ENCODE measurements at regions not wholly inside any gene's neighbourhood (a gene's known extent, or its start where the extent isn't known, plus 50 kb on each side); places are given as distances from the start of the nearest gene placed in this dataset.
"Not testable (repeated sequence)": the region's sequence is repeated elsewhere in the genome, so short reads cannot be mapped to it uniquely, and the experiment has no call there.

- DNase-seq (ENCODE audit: low spot score): peak; percentile 2
Measured at GRCh38 chr7:114364151-114364550, 50.5 kb upstream of the FOXP2 start.

DNA sequence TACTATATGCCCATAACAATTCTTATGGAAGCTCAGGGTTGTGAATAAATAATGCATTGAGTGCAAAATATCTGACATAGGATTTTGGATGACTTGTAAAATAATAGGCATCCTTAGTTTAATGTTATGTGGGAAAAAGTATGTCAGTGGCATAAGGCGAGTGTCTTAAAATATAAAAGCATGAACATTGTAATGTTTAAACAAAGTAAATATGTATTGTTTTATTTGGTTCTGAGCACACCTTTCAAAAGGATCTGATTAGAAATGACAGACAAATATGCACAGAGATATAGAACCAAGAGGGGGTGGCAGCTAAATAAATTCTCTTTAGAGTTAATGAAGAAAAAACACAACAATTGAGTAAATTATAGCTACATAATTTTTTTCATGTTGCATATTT is 51.3 kb upstream of the FOXP2 start:
- DNase-seq (ENCODE audit: low spot score): no peak

GRCh38 chr7:114358911-114359310 is 55.7 kb upstream of the FOXP2 start:
- DNase-seq (ENCODE audit: low spot score): no peak

DNA sequence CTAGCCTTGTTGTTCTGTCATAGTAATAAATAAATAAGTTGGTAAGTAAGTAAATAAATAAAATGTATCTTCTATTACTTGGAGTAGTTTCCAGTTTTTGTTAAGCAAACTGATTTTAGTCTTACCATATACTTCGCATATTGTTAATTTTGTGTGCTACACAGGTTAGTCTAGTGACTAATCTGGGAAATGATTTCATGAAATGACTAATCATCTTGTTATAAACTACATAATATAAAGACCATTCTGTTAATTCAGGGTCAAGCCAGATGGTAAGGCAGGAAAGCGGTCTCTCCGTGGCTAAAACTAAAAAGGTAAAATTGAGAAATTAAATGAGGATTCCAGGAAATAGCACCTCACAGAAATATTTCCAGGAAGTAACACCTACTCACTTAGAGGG is 58.5 kb upstream of the FOXP2 start:
- no peak for DNase-seq (ENCODE audit: low spot score)

DNA sequence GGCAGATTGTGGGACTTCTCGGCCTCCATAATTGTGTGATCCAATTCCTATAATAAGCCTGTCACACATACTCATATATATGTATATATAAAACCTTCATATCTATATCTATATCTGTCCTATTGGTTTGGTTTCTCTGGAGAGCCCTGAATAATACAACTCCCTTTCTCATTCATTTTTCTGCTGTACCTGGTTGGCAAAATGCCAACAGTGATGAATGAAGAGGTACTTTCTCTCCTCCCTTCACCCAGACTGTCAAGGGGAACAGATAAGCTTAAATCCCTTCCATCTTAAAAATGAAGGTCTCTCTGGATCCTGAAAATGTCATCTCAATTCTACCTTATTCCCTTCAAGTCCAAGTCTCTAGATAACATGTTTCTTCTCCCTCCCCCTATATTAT is 60.3 kb upstream of the FOXP2 start:
- DNase-seq (ENCODE audit: low spot score): no peak

DNA sequence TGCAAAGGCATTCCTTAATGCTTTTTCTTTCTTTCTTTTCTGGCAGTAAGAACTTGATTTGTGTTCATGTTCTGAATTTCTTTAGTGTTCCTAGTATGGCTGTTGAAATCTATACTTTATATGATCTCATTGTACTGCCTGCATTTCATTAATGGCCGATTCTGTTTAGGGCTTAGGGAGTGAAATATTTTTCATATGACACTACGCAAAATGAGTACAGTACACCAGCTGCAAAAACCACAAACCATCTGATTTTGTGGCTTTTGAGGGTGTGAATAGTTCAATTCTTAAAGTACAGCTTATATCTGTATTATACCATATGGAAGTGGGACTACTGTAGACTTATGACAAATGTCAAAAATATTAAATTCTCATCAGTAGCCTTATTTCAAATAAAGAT is 69.1 kb upstream of the FOXP2 start:
- no peak for DNase-seq (ENCODE audit: low spot score)

DNA sequence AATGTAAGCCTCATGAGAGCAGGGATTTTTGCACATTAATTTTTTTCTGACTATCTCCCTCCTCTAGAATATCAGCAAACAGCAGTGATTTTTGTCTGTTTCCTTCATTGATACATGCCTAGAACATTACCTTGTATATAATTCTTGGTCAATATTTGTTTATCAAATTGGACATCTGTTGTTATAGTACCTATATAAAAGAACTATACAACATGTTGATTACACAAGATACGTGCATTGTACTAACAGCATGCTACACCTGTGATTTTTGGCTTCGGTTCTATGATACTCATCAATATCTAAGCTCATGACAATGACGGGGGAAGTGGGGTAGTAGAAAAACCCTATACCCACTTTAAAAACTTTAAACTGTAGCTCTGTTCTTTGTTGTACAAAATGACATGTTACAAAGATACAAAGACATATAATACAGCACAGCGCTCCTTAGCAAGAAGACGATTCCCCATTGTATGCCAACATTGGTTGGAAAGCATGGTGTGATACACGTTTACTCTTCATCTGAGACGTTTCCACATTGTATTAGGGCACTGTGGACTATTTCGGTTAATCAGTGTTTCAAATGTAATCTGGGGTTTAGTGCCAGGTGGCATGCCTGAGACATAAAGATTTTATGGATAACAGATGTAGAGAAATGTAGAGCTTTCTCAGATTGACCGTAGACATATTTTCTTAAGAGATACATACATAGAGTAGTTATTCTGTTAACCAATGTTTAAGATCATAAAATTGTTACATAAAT is 70.5 kb upstream of the FOXP2 start:
- no peak for DNase-seq (ENCODE audit: low spot score)

DNA sequence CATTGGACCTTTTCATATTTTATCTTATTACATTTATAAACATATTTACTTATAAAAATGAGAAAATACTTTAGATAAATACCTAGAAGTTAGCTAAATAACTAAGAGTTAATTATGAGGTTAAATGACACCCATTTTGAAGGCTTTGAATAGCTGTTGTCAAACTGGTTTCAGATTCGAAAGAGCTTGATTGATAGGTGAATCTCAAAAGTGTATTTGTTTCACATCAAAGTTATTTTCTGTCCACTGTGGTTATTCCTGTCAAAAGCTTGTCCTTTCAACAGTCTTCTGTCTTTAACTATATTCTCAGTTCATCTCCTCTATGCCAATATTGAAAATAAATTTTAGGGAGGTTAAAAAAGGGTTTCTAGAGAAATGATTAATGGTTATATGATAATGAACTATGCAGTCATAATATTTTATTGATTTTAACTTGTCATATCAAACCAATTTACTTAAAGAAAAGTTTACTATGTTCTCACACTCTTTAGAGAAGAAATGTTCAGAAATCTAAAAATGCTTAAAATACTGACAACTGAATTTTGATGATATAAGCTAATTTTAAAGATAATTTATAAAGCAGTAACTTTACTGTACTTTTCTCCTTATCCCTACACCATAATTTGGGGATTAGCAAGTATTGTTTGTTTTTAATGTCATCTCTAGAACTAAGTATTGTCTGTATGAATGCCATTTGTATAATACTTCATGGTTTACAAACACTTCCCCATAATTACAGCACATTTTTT is 72.0 kb upstream of the FOXP2 start:
- no peak for DNase-seq (ENCODE audit: low spot score)

- DNase-seq (ENCODE audit: low spot score): no peak
Measured at GRCh38 chr7:114341648-114342047, 73.0 kb upstream of the FOXP2 start.

DNA sequence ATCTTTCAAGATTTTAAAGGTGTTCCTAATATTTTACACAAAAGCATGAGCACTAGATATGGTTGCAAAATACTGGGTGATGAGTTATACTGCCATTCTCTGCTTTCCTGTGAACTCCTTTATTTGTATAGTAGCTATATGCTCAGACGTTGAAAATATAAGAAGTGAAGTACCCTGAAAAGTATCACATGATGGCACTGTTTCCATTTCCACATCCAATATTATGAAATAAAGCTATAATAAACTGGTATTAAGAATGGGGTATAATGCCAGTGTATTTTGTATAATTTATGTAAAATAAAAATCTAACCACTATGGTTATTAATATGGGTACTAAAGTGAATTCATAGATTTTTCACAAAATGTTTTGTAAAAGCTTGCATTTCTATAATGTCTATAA is 79.6 kb upstream of the FOXP2 start:
- DNase-seq (ENCODE audit: low spot score): no peak

DNA sequence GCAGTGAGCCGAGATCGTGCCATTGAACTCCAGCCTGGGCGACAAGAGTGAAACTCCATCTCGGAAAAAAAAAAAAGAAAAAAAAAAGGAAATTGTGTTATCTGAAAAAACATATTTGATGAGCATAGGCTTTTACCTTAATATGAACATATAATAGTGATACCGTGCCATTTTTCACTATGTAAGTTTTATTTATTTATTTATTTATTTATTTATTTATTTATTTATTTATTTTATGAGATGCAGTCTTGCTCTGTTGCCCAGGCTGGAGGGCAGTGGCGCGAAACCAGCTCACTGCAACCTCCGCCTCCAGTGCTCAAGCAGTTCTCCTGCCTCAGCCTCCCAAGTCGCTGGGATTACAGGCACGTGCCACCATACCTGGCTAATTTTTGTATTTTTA is 85.2 kb upstream of the FOXP2 start:
- not testable (repeated sequence) for DNase-seq (ENCODE audit: low spot score)

- no peak for DNase-seq (ENCODE audit: low spot score)
Measured at GRCh38 chr7:114317450-114318098, 97.0 kb upstream of the FOXP2 start.

DNA sequence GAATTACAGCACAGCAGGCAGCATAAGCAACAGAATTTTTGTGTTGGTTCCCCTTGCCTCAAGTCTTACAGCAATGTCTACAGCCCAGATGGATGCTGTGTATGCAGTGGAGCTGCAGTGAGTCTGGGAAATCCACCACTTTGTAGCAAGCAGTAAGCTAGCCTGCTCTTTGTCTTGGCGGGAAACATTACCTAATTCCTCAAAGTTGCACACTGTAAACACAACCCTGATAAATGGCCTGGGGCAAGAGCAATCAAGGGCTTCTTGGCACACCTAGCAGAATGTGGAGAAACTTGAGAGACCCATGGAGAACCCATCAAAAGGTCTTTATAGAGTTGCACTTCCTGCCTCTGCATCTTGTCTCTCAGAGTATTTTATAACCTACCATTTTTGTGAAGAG is 102.0 kb upstream of the FOXP2 start:
- no peak for DNase-seq (ENCODE audit: low spot score)

DNA sequence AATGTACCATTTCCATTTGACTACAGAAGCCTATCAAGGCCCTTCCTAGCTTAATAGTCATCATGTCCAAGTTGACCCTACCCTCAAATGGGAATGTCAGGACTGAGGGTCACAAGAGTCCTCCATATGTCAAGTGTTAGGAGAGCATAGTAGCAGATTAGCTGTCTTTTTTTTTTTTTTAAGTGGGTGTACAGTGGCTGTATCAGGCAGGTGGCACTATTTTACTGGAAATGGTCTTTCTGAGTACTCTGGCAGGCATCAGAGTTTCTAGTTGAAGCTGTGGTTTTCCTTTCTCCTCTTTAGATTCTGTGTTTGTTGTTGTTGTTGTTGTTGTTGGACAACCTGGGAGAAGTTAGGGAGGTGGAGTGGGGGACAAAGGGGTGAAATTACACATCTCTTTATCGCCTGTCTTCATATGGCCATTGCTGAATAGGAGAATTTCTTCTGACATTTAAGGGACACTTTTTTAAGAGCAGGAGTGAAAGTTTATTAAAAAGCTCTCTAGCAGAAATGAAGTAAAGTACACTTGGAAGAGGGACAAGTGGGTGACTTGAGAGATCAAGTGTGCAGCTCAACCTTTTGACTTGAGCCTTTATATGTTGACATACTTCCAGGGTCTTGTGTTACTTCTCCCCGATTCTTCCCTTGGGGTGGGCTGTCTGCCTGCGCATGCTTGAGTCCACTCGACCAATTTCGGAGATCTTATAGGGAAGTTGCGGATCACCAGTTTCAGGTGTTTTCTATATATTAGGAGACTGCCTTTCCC is 104.1 kb upstream of the FOXP2 start:
- no peak for DNase-seq (ENCODE audit: low spot score)

DNA sequence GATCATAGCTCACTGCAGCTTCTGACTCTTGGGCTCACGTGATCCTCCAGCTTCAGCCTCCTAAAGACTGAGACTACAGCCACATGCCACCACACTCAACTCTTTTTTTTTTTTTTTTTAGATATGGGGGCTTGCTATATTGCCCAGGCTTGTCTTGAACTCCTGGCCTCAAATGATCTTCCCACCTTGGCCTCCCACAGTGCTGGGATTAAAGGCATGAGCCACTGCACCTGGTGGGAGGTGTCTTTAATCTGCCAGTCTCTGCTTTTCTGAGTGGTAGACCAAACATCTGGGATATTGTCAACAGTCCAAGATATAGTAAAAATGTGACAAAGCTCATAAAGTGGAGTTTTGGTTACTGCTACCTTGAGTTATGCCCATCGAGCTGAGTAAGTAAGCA is 104.9 kb upstream of the FOXP2 start:
- DNase-seq (ENCODE audit: low spot score): no peak

GRCh38 chr7:114303301-114303700 is 111.3 kb upstream of the FOXP2 start:
- DNase-seq (ENCODE audit: low spot score): no peak

DNA sequence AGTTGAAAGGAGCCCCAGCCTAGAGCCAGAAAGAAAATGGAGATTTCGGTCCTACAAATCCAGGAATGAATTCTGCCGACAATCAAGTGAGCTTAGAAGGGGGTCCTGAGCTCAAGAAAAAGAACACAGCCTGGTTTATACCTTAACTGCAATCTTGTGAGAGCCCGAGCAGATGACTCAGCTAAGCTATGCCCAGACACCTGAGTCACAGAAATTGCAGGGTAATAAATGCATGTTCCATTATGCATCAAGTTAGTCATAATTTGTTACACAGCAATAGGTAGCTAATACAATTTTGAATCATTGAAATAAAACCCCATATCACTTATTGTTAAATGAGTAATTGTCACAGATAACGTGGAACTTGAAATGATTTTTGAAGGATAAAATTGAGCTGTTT is 111.8 kb upstream of the FOXP2 start:
- DNase-seq (ENCODE audit: low spot score): no peak

DNA sequence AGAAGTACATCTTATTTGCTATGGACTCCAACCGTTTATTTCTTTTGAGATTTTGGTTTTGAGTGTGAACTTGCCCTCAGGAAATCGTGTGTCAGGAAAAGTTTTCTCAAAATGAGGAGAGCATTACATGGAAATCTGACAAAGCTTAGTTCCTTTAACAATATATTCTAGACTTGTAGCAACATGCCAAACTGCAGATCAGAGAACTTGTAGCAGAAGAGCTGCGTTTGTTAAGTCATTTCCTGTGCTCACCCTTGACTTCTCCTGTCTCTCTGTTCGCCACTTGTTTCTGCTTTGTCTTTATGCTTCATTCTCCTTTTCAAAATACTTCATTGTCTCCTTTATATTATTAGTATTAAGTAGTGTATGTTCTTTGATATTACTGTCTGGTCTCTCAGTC is 116.6 kb upstream of the FOXP2 start:
- no peak for DNase-seq (ENCODE audit: low spot score)

DNA sequence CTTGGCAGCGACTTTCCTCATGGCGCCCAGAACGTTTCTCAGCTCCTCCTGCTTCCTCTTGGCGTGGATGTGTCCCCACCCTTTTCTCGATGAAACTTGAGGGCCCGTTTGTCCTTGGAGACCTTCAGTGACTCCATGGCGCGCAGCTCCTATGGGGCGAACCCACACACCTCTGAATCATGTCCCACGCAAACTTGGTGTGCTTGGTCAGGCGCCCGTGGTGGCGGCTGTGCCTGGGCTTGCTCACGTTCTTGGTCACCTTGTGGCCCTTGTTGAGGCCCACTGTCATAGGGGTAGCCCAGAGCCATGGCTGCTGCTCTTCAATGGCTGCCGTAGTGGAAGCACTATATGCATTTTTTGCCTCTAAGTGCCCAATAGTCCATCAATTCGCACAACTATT is 117.5 kb upstream of the FOXP2 start:
- no peak for DNase-seq (ENCODE audit: low spot score)

DNA sequence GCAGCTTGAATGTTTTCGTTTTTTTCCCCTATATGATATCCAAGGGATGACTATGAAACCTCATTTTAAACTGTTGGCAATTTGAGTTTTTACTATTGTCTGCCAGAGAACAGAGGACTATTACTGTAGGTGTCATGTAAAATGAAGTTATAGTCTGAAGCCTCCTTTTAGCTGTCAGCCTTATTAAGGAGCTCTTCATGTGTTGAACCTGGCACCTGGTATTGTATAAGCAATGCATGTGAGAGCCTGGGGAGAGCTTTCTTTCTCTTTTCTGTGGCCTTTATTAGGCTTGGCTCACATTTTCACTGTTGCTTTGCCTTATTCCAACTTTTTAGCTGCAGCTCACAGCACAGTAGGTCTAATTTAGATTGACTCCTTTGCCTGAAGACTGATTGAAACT is 119.1 kb upstream of the FOXP2 start:
- DNase-seq (ENCODE audit: low spot score): no peak

DNA sequence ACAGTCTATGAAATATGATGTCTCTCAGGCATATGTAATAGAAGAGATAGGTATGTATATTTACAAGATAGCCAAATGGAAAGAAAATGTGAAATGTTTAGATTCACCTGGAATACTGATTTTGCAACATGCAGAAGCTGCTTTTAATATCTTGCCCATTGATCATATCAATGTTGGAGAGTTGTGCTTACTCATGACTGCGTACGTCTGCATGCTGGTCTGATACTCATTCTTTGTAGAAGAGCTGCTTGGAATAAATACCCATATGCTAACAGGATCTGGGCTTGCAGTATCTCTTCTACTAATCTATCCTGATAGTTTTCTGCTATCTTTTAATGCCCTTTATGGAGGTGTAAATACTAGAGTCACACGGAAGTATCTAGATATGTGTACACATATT is 120.6 kb upstream of the FOXP2 start:
- DNase-seq (ENCODE audit: low spot score): no peak

- no peak for DNase-seq (ENCODE audit: low spot score)
Measured at GRCh38 chr7:114293289-114294012, 121.2 kb upstream of the FOXP2 start.
